ENCODE measurements at regions not wholly inside any gene's neighbourhood (a gene's known extent, or its start where the extent isn't known, plus 50 kb on each side); places are given as distances from the start of the nearest gene placed in this dataset.

DNA sequence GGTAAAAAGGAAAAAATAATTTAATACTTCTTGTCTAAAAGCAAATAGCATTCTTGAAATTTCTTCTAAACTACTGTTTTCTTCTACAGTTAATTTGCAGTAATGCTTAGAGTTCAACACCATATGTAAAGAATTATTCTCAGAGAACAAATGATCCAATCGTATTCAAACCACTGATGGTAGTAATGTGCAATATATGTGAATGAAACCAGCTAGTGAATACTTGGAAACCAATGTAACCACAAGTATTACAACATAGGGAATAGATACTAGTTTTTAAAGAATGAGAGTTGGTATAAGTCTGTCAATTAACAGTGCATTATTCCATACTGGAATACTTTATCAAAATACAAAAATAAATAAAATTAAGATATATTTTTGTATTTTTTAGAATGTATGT lies 850.0 kb downstream of the DIPK2A start:
- DNase-seq (ENCODE audit: low spot score in 2 of 2): no peak
- 67 to 70% methylated on average over 1 of the region's 1 CpG for WGBS, 2 donors
- H3K4me3 ChIP-seq (ENCODE audit: low read depth, poor library complexity, severe bottlenecking): no peak overlapping the region
- intact Hi-C loops (cut with DNase I; ENCODE audit: low total_unique reads): no loop called here
- TF ChIP-seq, protein P1, sequence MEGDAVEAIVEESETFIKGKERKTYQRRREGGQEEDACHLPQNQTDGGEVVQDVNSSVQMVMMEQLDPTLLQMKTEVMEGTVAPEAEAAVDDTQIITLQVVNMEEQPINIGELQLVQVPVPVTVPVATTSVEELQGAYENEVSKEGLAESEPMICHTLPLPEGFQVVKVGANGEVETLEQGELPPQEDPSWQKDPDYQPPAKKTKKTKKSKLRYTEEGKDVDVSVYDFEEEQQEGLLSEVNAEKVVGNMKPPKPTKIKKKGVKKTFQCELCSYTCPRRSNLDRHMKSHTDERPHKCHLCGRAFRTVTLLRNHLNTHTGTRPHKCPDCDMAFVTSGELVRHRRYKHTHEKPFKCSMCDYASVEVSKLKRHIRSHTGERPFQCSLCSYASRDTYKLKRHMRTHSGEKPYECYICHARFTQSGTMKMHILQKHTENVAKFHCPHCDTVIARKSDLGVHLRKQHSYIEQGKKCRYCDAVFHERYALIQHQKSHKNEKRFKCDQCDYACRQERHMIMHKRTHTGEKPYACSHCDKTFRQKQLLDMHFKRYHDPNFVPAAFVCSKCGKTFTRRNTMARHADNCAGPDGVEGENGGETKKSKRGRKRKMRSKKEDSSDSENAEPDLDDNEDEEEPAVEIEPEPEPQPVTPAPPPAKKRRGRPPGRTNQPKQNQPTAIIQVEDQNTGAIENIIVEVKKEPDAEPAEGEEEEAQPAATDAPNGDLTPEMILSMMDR (IDR thresholded peaks at IDR 0.05): no peak
- no peak for TF ChIP-seq POLR2A (IDR thresholded peaks at IDR 0.05)

DNA sequence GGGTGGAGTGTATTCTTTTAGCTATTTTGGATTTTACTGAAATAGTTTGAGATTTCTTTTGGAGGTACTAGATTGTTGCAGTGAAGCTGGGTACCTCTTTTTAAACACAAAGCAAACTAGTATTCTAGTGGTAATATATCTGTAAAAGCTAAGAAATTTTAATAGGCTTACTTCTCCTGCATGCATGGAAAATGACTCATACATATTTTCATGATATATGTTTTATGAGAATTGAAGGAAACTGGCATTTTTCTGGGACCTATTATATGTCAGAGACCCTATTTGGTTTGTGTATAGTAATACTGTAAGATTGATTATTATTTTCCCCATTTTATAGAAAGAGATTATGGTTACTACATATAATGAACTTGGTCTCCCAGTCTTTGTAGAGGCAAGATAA lies 851.0 kb downstream of the DIPK2A start:
- DNase-seq (ENCODE audit: low spot score in 2 of 2): no peak
- TF ChIP-seq, protein P1 (IDR thresholded peaks at IDR 0.05): no peak
- TF ChIP-seq POLR2A (IDR thresholded peaks at IDR 0.05): no peak
- intact Hi-C loops (cut with DNase I; ENCODE audit: low total_unique reads): no loop called here
- no peak overlapping the region for H3K4me3 ChIP-seq (ENCODE audit: low read depth, poor library complexity, severe bottlenecking)

DNA sequence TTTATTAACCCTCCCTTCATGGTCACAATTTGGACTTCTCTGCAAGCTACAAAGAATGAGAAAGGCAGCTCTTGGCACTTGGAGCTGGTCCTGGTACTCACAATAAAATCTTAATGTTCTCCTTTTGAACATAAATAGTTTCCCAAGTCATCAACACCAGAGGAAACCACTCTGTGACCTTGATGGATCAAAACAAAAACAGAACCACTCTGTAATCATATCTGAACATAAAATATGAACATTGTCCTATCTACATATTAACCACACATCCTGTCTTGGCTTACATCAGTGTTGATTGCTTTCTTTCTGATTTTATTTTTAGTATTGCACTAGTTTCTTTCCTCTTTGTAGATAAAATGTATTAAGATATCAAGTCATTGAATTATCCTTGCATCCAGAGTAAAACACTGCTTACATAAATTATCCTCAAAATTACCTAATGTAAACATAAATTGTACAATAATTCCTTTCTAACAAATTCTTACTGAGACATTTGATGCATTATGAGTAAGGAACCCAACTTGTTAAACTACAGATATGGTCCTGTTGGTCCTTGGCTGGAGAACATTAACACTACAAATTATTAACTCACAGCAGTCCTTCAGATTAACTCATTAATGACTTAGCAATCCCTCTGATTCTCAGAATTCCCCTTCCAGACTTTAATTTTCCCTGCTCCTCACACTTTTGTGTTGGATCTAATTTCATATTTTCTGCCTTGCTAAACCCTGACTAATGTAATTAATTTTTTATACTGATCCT lies 860.5 kb downstream of the DIPK2A start:
- TF ChIP-seq, protein P1 (IDR thresholded peaks at IDR 0.05): no peak
- no peak for TF ChIP-seq POLR2A (IDR thresholded peaks at IDR 0.05)
- H3K4me3 ChIP-seq (ENCODE audit: low read depth, poor library complexity, severe bottlenecking): no peak overlapping the region
- no peak for DNase-seq (ENCODE audit: low spot score in 2 of 2)
- intact Hi-C loops (cut with DNase I; ENCODE audit: low total_unique reads): no loop called here

DNA sequence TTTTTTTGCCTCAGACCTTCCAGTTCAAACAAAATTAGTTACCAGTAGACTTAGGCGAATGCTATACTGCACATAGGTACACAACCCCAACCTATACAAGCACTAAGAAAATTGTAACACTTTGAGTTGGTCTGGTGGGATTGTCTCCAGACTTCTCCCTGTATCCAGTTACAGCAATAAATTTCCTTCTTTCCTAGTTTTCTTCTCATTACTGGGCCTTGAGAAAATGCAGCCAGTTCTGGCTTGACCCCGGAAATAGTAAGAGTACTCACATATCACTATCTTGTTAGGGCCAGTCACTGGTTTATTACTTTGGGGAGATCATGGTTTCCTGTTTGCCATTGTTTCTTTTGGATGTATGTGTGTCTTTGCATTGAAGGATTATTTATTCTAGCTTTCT lies 868.4 kb downstream of the DIPK2A start:
- no peak for TF ChIP-seq POLR2A (IDR thresholded peaks at IDR 0.05)
- TF ChIP-seq, protein P1 (IDR thresholded peaks at IDR 0.05): no peak
- WGBS, 2 donors: 84 to 88% methylated on average over 2 of the region's 2 CpGs
- DNase-seq (ENCODE audit: low spot score in 2 of 2): no peak
- no peak overlapping the region for H3K4me3 ChIP-seq (ENCODE audit: low read depth, poor library complexity, severe bottlenecking)
- intact Hi-C loops (cut with DNase I; ENCODE audit: low total_unique reads): no loop called here

DNA sequence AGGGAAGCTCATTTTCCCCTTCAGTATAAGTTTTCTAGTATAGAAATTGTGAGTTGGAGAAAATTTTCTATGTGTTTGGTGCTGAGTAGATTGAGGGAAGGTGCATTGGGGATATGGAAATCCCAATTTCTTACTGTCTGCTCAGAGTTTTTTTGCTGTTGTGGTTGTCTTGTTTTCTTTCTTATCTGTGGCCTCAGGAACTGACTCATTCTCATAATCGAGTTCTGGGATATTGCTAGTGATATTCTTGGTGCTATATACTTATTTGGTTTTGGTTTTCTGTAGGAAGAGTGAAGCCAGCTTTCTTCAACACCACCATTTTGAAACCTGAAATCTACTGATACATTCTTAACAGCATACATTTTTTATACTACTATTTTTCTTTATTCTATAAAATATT lies 869.2 kb downstream of the DIPK2A start:
- H3K4me3 ChIP-seq (ENCODE audit: low read depth, poor library complexity, severe bottlenecking): no peak overlapping the region
- DNase-seq (ENCODE audit: low spot score in 2 of 2): no peak
- intact Hi-C loops (cut with DNase I; ENCODE audit: low total_unique reads): no loop called here
- TF ChIP-seq, protein P1 (IDR thresholded peaks at IDR 0.05): no peak
- no peak for TF ChIP-seq POLR2A (IDR thresholded peaks at IDR 0.05)
- WGBS, 2 donors: 59 to 84% methylated on average over 1 of the region's 1 CpG

DNA sequence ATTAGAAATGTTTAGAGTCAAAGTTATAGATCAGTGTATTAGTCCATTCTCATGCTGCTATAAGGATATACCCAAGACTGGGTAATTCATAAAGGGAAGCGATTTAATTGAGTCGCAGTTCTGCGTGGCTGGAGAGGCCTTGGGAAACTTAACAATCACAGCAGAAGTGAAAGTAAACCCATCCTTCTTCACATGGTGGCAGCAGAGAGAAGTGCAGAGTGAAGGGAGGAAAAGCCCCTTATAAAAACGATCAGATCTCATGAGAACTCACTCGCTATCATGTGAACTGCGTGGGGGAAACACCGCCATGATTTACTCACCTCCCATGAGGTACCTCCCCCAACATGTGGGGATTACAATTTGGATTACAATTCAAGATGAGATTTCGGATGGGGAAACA lies 871.5 kb downstream of the DIPK2A start:
- WGBS, 2 donors: 88 to 90% methylated on average over 8 of the region's 8 CpGs
- intact Hi-C loops (cut with DNase I; ENCODE audit: low total_unique reads): no loop called here
- no peak overlapping the region for H3K4me3 ChIP-seq (ENCODE audit: low read depth, poor library complexity, severe bottlenecking)
- DNase-seq (ENCODE audit: low spot score in 2 of 2): no peak
- TF ChIP-seq POLR2A (IDR thresholded peaks at IDR 0.05): no peak
- TF ChIP-seq, protein P1 (IDR thresholded peaks at IDR 0.05): no peak

All from lower leg skin (tissue), 4 donors.